GM10248 (cell line): ENCODE measurements at regions not wholly inside any gene's neighbourhood (a gene's known extent, or its start where the extent isn't known, plus 50 kb on each side); places are given as distances from the start of the nearest gene placed in this dataset.

ENCODE experiments used
- CTCF ChIA-PET: fragments of 300-600 bp; sonication (Branson Sonifier 250); formaldehyde crosslinking; extraction: SDS; loops from one replicate; lab custom pipeline; 2021; ENCODE audit warnings: antibody characterized with exemption; lab: Yijun Ruan, JAX
- POLR2A ChIA-PET: fragments of 350-650 bp; sonication (Branson Sonifier 250); formaldehyde crosslinking; extraction: SDS; loops from one replicate; lab custom pipeline; 2020; ENCODE audit warnings: antibody characterized with exemption; lab: Yijun Ruan, JAX
- DNase-seq: peaks from one replicate; pipeline ENCODE4 v3.0.0; 2012; ENCODE audit errors: extremely low spot score
- TF ChIP-seq, protein P1 (sequence below): IDR thresholded peaks from 2 replicates; pipeline ENCODE4 v1.5.1; 2012; ENCODE audit warnings: mild to moderate bottlenecking, low read depth; ENCODE audit errors: extremely low read depth, missing control alignments, control extremely low read depth

DNA sequence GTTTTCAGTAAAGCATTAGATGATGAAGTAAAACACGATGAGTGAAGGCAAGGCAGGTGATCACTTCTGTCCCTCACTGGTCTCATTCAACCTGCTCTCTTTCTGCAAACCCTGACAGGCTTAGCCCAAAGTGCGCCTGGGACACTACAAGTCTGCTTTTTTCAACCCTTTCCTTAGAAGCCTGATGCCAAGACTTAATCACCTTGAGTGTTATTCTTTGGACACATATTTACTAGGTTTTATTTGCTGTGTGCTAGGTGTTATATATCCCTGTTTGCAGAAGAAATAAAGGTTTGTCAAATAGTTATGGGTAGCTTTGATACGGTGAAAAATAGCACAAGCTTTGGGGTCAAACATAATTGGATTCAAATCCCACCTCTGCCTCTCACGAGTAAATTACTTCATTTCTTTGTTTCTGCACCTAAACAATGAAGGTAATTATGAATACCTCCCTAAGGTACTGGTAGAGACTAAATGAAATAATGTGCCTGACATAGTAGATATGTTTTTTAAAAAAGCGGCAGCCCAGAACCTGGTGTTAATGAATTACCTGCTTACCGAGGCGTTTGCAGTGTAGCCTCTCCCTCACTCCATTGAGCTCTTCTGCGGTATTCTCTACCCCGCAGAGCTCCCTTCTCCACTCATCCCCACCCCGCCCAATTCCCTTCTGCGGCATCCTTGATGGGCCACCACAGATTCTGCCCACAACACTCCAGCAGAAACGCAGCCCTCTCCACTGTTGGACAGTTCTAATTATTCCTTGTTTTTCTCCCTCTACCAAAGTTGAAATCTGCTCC lies 269.0 kb upstream of the TPM1 start:
- POLR2A ChIA-PET, result no interaction called here
- no peak for DNase-seq
- TF ChIP-seq, protein P1, sequence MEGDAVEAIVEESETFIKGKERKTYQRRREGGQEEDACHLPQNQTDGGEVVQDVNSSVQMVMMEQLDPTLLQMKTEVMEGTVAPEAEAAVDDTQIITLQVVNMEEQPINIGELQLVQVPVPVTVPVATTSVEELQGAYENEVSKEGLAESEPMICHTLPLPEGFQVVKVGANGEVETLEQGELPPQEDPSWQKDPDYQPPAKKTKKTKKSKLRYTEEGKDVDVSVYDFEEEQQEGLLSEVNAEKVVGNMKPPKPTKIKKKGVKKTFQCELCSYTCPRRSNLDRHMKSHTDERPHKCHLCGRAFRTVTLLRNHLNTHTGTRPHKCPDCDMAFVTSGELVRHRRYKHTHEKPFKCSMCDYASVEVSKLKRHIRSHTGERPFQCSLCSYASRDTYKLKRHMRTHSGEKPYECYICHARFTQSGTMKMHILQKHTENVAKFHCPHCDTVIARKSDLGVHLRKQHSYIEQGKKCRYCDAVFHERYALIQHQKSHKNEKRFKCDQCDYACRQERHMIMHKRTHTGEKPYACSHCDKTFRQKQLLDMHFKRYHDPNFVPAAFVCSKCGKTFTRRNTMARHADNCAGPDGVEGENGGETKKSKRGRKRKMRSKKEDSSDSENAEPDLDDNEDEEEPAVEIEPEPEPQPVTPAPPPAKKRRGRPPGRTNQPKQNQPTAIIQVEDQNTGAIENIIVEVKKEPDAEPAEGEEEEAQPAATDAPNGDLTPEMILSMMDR, result no peak
- CTCF ChIA-PET, result no interaction called here

DNA sequence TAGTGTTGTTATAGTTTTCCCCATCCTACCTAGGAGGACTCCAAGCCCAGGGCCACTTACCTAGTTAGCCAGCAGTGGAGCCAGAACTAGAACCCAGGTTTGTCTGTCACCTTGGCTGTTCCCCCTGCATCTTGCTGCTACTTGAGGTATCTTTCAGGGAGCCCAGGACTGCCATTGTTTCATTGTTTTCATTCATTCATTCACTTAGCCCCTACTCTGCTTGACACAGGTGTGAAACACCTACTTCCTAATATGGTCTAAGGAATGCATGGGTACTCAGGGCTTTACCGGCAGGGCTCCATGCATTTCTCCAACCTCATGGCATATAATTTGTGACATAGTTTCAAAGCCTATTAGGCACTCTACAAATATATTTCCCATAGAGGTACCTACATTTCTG lies 266.6 kb upstream of the TPM1 start:
- ChIA-PET CTCF (no interaction called here), POLR2A (no interaction called here)
- no peak for DNase-seq
- TF ChIP-seq, protein P1, result no peak

DNA sequence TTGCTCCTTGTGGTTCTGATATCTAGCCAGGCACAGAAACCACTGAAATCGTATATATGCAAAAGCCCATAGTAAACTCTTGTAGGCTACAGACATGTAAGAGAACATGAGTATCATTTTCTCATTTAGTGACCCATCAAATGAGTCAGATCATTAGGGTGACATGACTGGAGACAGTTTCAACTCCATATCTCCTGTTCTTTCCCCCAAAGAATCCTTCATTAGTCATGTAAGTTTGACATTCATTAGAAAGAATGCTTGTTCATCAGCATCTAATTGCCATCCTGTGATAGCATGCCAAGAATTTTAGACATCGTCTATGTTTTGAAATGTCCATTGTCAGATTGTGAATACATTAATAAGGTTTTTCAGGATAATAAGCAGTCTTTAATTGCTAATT lies 264.9 kb upstream of the TPM1 start:
- no peak for DNase-seq
- CTCF ChIA-PET, result no interaction called here
- TF ChIP-seq, protein P1, result no peak
- POLR2A ChIA-PET, result no interaction called here

DNA sequence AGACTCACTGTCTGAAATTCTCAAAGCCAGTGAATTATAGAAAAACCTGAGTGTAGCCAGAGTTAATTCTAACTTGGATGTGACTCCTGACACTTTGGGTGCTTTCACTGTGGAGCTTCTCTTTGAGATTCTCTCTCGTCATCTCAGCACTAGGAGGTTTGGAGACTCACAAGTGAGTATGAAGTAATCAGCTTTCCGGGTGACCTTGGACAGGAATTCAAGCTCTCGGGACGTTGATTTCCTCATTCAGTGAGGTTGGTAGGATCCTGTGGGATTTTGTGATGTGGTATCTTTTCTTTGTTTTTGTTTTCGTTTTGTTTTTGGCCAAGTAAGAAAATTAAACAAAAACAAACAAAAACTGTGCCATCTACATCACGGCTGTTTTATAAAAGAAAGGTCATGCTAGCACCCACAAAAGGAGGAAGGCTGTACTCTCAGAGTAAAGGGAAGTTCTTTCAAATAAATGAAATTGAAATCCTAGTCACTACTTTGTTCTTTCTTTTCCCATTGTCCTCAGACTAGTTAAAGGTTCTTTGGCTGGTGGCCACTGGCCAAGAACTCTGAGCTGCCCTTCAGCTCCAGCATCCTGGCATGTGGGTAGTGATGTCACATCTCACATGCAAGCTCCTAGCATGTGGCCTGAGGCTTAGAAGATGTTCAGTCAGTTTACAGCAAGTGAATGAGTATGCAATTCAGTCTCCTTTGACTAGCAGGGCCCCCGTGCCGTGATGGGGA lies 263.3 kb upstream of the TPM1 start:
- no peak for DNase-seq
- TF ChIP-seq, protein P1, result no peak
- ChIA-PET POLR2A (no interaction called here), CTCF (interaction anchor here (0.9 kb wide), 1 partner anchor 13 kb away, joined by 4 read pairs; no protein-coding TSS in a partner anchor)

DNA sequence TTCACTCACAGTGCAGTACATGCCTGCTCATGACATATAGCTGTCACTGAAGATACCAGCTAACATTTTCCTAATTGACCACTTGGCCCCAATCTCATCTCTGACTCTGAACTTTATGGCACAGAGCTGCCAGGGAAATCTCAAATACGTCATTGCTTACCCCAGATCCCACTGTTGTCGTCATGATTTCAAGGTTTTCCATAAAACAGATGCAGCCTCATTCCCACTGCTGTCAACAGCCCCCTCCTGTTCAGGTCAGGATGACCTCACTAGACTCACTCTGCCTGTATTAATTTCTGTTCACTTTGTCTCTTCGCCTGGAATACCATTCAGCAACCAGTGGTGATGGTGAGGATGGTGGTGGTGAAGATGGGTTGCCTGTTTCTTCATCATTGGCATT lies 262.6 kb upstream of the TPM1 start:
- ChIA-PET CTCF (no interaction called here), POLR2A (no interaction called here)
- TF ChIP-seq, protein P1, result no peak
- DNase-seq, result no peak

DNA sequence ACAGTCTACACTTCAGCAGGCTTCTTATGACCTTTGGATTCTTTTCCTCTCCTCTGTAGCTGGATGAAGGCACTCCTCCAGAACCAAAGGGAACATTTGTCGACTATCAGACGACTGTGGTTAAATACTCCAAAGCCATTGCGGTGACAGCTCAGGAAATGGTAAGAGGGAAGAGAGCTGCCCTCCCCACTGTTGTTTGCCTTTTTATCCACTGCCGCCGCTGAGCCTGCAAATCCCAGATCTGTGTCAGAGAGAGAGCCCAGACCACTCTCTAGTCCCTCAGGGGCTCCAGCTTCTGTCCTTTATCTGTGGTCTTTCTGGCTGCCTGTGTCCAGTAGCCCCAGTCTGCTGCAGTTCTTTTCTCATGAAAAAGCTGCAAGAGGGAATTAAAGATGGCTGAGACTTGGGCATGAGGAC lies 261.5 kb upstream of the TPM1 start:
- POLR2A ChIA-PET, result no interaction called here
- CTCF ChIA-PET, result interaction anchor here (1.6 kb wide), 1 partner anchor 15 kb away, joined by 4 read pairs; no protein-coding TSS in a partner anchor

More for the DNA sequence above, 261.5 kb upstream of the TPM1 start:
- TF ChIP-seq, protein P1, result no peak
- DNase-seq, result no peak
